ENCODE measurements at regions not wholly inside any gene's neighbourhood (a gene's known extent, or its start where the extent isn't known, plus 50 kb on each side); places are given as distances from the start of the nearest gene placed in this dataset.

- no peaks in the 10 kb centered on the region for H3K4me1 ChIP-seq (ENCODE audit: insufficient read depth, low read length)
- H3K27me3 ChIP-seq (ENCODE audit: insufficient read depth, low read length) = no peaks in the 10 kb centered on the region
- no peaks in the 10 kb centered on the region for H3K36me3 ChIP-seq (ENCODE audit: insufficient read depth, low read length)
- H3K4me3 ChIP-seq (ENCODE audit: low read length) = no peak overlapping the region
- H3K9me3 ChIP-seq (ENCODE audit: low read length) = no peaks in the 10 kb centered on the region
- H2AFZ ChIP-seq (ENCODE audit: low read depth, low read length) = no peak overlapping the region
These were observed 669.7 kb downstream of the MAT2B start for GRCh38 chr5:164175083-164175482.

DNA sequence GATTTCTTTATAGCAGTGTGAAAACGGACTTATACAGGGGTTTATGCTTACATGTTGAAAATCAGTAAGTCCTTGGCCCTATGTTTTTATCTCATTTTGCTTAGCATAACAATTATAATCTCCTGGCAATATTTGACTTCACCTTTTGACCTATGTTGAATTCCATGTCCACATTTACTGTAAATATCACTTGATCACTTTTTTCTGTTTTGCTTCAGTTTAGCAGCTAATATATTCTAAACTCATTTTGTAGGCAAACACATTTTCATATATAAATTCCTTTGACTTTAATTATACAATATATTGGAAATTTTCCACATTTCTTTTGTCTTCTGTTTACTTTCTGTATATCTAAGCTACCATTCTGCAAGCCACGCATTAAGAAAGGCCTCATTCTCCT, 674.0 kb downstream of the MAT2B start:
- Histone ChIP-seq H3K36me3 (ENCODE audit: insufficient read depth, low read length) (no peaks in the 10 kb centered on the region), H3K9me3 (ENCODE audit: low read length) (no peaks in the 10 kb centered on the region), H3K4me1 (ENCODE audit: insufficient read depth, low read length) (peaks cover 6% of the 10 kb centered on the region), H3K4me3 (ENCODE audit: low read length) (no peak overlapping the region), H2AFZ (ENCODE audit: low read depth, low read length) (no peak overlapping the region), H3K27me3 (ENCODE audit: insufficient read depth, low read length) (no peaks in the 10 kb centered on the region)

DNA sequence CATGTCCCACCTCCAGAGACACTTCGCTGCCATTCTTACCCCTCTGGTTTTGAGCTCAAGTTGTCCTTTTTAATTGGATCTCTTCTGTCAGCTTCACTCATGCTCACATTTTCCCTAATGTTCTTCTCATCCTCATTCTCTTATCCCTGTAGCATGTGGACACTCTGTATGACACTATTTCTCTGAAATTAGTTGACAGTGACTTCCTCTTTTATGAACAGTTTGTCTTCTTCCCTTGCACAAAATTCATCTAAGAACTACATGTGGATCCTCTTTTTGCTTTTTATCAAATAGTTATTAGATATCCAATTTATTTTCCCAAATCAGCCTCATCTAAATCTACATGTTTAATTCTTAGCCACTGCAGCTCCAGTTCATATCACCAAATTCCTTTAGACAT, 676.2 kb downstream of the MAT2B start:
- Histone ChIP-seq H3K36me3 (ENCODE audit: insufficient read depth, low read length) (no peaks in the 10 kb centered on the region), H3K4me1 (ENCODE audit: insufficient read depth, low read length) (peaks cover 6% of the 10 kb centered on the region), H3K27me3 (ENCODE audit: insufficient read depth, low read length) (no peaks in the 10 kb centered on the region), H3K4me3 (ENCODE audit: low read length) (no peak overlapping the region), H3K9me3 (ENCODE audit: low read length) (no peaks in the 10 kb centered on the region), H2AFZ (ENCODE audit: low read depth, low read length) (no peak overlapping the region)

- no peaks in the 10 kb centered on the region for H3K36me3 ChIP-seq (ENCODE audit: insufficient read depth, low read length)
- H3K4me3 ChIP-seq (ENCODE audit: low read length) = no peak overlapping the region
- no peak overlapping the region for H2AFZ ChIP-seq (ENCODE audit: low read depth, low read length)
- H3K4me1 ChIP-seq (ENCODE audit: insufficient read depth, low read length) = peaks cover 16% of the 10 kb centered on the region
- no peaks in the 10 kb centered on the region for H3K27me3 ChIP-seq (ENCODE audit: insufficient read depth, low read length)
- H3K9me3 ChIP-seq (ENCODE audit: low read length) = no peaks in the 10 kb centered on the region
These were observed 678.7 kb downstream of the MAT2B start for GRCh38 chr5:164184158-164184557.

DNA sequence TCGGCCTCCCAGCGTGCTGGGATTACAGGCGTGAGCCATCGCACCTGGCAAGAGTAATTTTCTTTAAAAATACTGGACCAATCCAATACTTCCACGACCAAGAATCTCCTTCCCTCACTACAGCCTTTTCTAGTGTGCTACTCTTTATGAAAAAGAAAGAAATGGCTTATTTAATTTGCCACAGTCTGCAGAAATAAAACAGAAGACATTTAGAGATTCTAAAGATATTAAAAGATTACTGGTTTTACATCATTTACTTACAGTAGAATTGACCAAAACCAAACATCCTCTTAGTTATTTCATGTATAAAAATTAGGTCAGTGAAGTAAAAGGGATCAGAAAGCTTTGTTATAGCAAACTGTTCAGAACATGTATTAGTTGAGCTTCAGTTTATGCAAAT, 679.6 kb downstream of the MAT2B start:
- no peaks in the 10 kb centered on the region for H3K9me3 ChIP-seq (ENCODE audit: low read length)
- peaks cover 24% of the 10 kb centered on the region for H3K4me1 ChIP-seq (ENCODE audit: insufficient read depth, low read length)
- no peaks in the 10 kb centered on the region for H3K27me3 ChIP-seq (ENCODE audit: insufficient read depth, low read length)
- no peak overlapping the region for H2AFZ ChIP-seq (ENCODE audit: low read depth, low read length)
- no peaks in the 10 kb centered on the region for H3K36me3 ChIP-seq (ENCODE audit: insufficient read depth, low read length)
- no peak overlapping the region for H3K4me3 ChIP-seq (ENCODE audit: low read length)

GRCh38 chr5:164186550-164186949, 681.1 kb downstream of the MAT2B start:
- Histone ChIP-seq H2AFZ (ENCODE audit: low read depth, low read length) (no peak overlapping the region), H3K4me1 (ENCODE audit: insufficient read depth, low read length) (peaks cover 38% of the 10 kb centered on the region), H3K27me3 (ENCODE audit: insufficient read depth, low read length) (no peaks in the 10 kb centered on the region), H3K36me3 (ENCODE audit: insufficient read depth, low read length) (no peaks in the 10 kb centered on the region), H3K4me3 (ENCODE audit: low read length) (no peak overlapping the region), H3K9me3 (ENCODE audit: low read length) (no peaks in the 10 kb centered on the region)

DNA sequence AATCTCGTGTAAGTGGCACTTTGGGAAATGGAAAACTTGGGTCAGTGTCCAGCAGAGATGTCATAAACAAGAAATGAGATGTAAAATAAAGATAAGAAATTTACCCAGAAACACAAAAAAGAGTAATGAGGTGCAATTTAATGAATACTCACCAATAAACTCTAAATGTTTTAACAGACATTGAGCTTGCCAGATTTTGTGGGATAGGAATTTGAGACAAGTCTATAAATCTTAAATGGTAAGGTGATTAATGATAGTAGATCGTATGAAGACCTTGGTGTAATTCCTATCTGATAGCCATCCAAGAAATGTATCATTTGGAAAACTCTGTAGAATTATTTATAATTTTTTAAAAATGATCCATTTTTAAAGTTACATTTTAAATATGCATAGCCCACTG, 682.4 kb downstream of the MAT2B start:
- H2AFZ ChIP-seq (ENCODE audit: low read depth, low read length) = no peak overlapping the region
- no peak overlapping the region for H3K4me3 ChIP-seq (ENCODE audit: low read length)
- H3K27me3 ChIP-seq (ENCODE audit: insufficient read depth, low read length) = no peaks in the 10 kb centered on the region
- H3K36me3 ChIP-seq (ENCODE audit: insufficient read depth, low read length) = no peaks in the 10 kb centered on the region
- H3K4me1 ChIP-seq (ENCODE audit: insufficient read depth, low read length) = peaks cover 39% of the 10 kb centered on the region
- no peaks in the 10 kb centered on the region for H3K9me3 ChIP-seq (ENCODE audit: low read length)

DNA sequence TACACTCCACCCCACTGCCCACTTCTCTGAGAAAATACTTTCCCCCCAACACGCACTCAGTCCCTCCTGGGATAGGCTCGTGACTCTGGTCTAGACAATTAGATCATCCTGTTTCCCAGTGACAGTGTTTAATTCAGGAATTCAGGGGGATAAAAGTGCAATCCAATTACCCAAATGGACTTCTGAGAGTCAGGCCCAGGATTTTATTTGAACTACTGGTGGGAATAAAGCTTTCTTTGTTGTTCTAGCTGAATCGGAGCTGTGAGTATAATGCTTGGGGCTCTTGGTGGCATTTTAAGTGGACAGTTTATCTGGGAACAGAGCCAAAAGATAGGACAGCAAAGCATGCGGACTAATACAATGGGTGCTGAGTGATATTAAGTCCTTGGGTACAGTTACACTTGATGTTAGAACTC, 683.3 kb downstream of the MAT2B start:
- no peak overlapping the region for H2AFZ ChIP-seq (ENCODE audit: low read depth, low read length)
- no peaks in the 10 kb centered on the region for H3K9me3 ChIP-seq (ENCODE audit: low read length)
- H3K4me1 ChIP-seq (ENCODE audit: insufficient read depth, low read length) = peaks cover 38% of the 10 kb centered on the region
- H3K4me3 ChIP-seq (ENCODE audit: low read length) = no peak overlapping the region
- no peaks in the 10 kb centered on the region for H3K36me3 ChIP-seq (ENCODE audit: insufficient read depth, low read length)
- no peaks in the 10 kb centered on the region for H3K27me3 ChIP-seq (ENCODE audit: insufficient read depth, low read length)

DNA sequence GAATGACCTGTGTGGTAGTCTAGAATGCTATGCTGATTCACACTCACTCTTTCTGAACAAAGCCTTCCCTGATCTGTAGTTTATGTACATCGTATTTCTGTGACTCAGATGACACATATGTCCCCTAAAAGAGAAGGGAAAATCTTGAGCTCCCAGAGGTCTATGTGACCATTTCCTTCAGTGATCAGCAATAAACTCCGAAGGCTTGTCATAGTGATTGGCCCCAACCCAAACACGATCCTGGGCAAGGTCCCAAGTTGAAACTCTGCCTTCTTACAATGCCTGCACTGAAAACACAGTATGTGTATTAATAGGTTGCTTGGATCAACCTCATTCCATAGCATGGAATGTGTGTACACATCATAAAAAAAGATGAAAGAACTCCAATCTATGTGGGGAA, 685.8 kb downstream of the MAT2B start:
- Histone ChIP-seq H3K36me3 (ENCODE audit: insufficient read depth, low read length) (no peaks in the 10 kb centered on the region), H3K4me1 (ENCODE audit: insufficient read depth, low read length) (peaks cover 33% of the 10 kb centered on the region), H2AFZ (ENCODE audit: low read depth, low read length) (no peak overlapping the region), H3K9me3 (ENCODE audit: low read length) (no peaks in the 10 kb centered on the region), H3K27me3 (ENCODE audit: insufficient read depth, low read length) (no peaks in the 10 kb centered on the region), H3K4me3 (ENCODE audit: low read length) (no peak overlapping the region)

- Histone ChIP-seq H3K9me3 (ENCODE audit: low read length) (no peaks in the 10 kb centered on the region), H3K4me1 (ENCODE audit: insufficient read depth, low read length) (no peaks in the 10 kb centered on the region), H3K4me3 (ENCODE audit: low read length) (no peak overlapping the region), H2AFZ (ENCODE audit: low read depth, low read length) (no peak overlapping the region), H3K27me3 (ENCODE audit: insufficient read depth, low read length) (no peaks in the 10 kb centered on the region), H3K36me3 (ENCODE audit: insufficient read depth, low read length) (no peaks in the 10 kb centered on the region)
These were observed 696.9 kb downstream of the MAT2B start for GRCh38 chr5:164202338-164202737.

- no peak overlapping the region for H2AFZ ChIP-seq (ENCODE audit: low read depth, low read length)
These were observed 698.3 kb downstream of the MAT2B start for GRCh38 chr5:164203581-164204225.

GRCh38 chr5:164204338-164204946, 699.0 kb downstream of the MAT2B start:
- H3K9me3 ChIP-seq (ENCODE audit: low read length) = no peaks in the 10 kb centered on the region
- H3K4me3 ChIP-seq (ENCODE audit: low read length) = no peak overlapping the region
- no peaks in the 10 kb centered on the region for H3K36me3 ChIP-seq (ENCODE audit: insufficient read depth, low read length)
- H3K4me1 ChIP-seq (ENCODE audit: insufficient read depth, low read length) = no peaks in the 10 kb centered on the region
- H3K27me3 ChIP-seq (ENCODE audit: insufficient read depth, low read length) = no peaks in the 10 kb centered on the region
- no peak overlapping the region for H2AFZ ChIP-seq (ENCODE audit: low read depth, low read length)

More at GRCh38 chr5:164203581-164204225, 698.3 kb downstream of the MAT2B start:
- no peaks in the 10 kb centered on the region for H3K36me3 ChIP-seq (ENCODE audit: insufficient read depth, low read length)
- no peaks in the 10 kb centered on the region for H3K4me1 ChIP-seq (ENCODE audit: insufficient read depth, low read length)
- no peaks in the 10 kb centered on the region for H3K27me3 ChIP-seq (ENCODE audit: insufficient read depth, low read length)
- no peaks in the 10 kb centered on the region for H3K9me3 ChIP-seq (ENCODE audit: low read length)
- H3K4me3 ChIP-seq (ENCODE audit: low read length) = no peak overlapping the region

DNA sequence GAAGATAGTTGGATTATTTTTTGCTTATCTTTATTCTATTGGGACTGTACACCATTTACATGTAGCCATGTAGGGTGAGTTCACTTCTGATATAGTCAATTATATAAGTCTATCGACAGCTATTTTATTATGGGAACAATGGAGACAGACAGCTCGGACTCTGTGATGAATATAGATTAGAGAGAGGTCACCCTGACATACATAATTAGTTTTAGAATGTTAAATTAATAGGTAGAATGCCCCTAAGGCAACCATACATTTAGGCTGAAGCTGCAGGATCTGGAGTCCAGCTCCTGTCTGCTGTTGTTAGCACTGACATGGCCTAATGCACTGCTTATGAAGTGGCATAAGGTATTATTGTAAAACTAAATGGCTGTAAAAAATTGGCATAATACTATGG, 700.8 kb downstream of the MAT2B start:
- no peaks in the 10 kb centered on the region for H3K36me3 ChIP-seq (ENCODE audit: insufficient read depth, low read length)
- no peak overlapping the region for H3K4me3 ChIP-seq (ENCODE audit: low read length)
- H3K4me1 ChIP-seq (ENCODE audit: insufficient read depth, low read length) = no peaks in the 10 kb centered on the region
- H2AFZ ChIP-seq (ENCODE audit: low read depth, low read length) = no peak overlapping the region
- H3K9me3 ChIP-seq (ENCODE audit: low read length) = no peaks in the 10 kb centered on the region
- no peaks in the 10 kb centered on the region for H3K27me3 ChIP-seq (ENCODE audit: insufficient read depth, low read length)

GRCh38 chr5:164207646-164208045, 702.2 kb downstream of the MAT2B start:
- Histone ChIP-seq H3K27me3 (ENCODE audit: insufficient read depth, low read length) (no peaks in the 10 kb centered on the region), H3K4me1 (ENCODE audit: insufficient read depth, low read length) (no peaks in the 10 kb centered on the region), H3K4me3 (ENCODE audit: low read length) (no peak overlapping the region), H3K36me3 (ENCODE audit: insufficient read depth, low read length) (no peaks in the 10 kb centered on the region), H2AFZ (ENCODE audit: low read depth, low read length) (no peak overlapping the region), H3K9me3 (ENCODE audit: low read length) (no peaks in the 10 kb centered on the region)

Data from neuron (in vitro differentiated cells).